Tibial nerve (tissue), 3 donors: ENCODE measurements at regions not wholly inside any gene's neighbourhood (a gene's known extent, or its start where the extent isn't known, plus 50 kb on each side); places are given as distances from the start of the nearest gene placed in this dataset.

ENCODE experiments used
- CTCF ChIP-seq, 5 experiments: fragments of 200-600 bp in 3 of 5; fragments of 450-650 bp in 2 of 5; sonication (generic) in 3 of 5; IDR thresholded peaks; one replicate each; pipeline ENCODE4 v1.5.1; 2016 to 2019; ENCODE audit warnings: antibody characterized with exemption in 5 of 5, mild to moderate bottlenecking in 3 of 5, moderate library complexity in 2 of 5
- POLR2A ChIP-seq, 2 donors: fragments of 450-650 bp; IDR thresholded peaks; one replicate each; pipeline ENCODE4 v1.6.1; 2017; ENCODE audit warnings: antibody characterized with exemption in 2 of 2, mild to moderate bottlenecking in 2 of 2, moderate library complexity in 2 of 2

GRCh38 chr17:27155866-27156265 is 138.0 kb upstream of the WSB1 start:
- TF ChIP-seq CTCF (IDR thresholded peaks at IDR 0.05) (no peak), POLR2A (IDR thresholded peaks at IDR 0.05) (no peak)
